CD14-positive monocyte (primary cell): ENCODE measurements at regions not wholly inside any gene's neighbourhood (a gene's known extent, or its start where the extent isn't known, plus 50 kb on each side); places are given as distances from the start of the nearest gene placed in this dataset.

Experiments used
- DNase-seq, 3 donors: peaks; one replicate each; pipeline ENCODE4 v3.0.0-alpha.2; 2011 to 2022
- H2AFZ ChIP-seq: 2 replicates; pipeline ENCODE4 v1.6.0; 2012; ENCODE audit warnings: mild to moderate bottlenecking, low read depth, low read length, inconsistent platforms; ENCODE audit not compliant: insufficient read depth, poor library complexity, severe bottlenecking
- H3K27ac ChIP-seq, 2 donors: 1 replicate in 1 of 2; 2 replicates in 1 of 2; pipeline ENCODE4 v1.5.1; 2012 to 2013; ENCODE audit warnings: low read length in 2 of 2, control low read depth in 1 of 2, inconsistent platforms in 1 of 2, low read depth in 1 of 2, mild to moderate bottlenecking in 1 of 2
- H3K27me3 ChIP-seq, 2 donors: one replicate each; pipeline versions ENCODE4 v1.6.0 to v1.6.1; 2011 to 2013; ENCODE audit warnings: low read length in 2 of 2; ENCODE audit not compliant: control insufficient read depth in 2 of 2, insufficient read depth in 2 of 2
- H3K36me3 ChIP-seq, 2 donors: replicated peaks in 1 of 2; 1 replicate in 1 of 2; 2 replicates in 1 of 2; pipeline versions ENCODE4 v1.5.1 to v1.6.1; 2012 to 2013; ENCODE audit warnings: low read length in 2 of 2, control low read depth in 1 of 2, inconsistent platforms in 1 of 2, mild to moderate bottlenecking in 1 of 2; ENCODE audit not compliant: insufficient read depth in 2 of 2, control insufficient read depth in 1 of 2
- H3K4me1 ChIP-seq, 2 donors: 1 replicate in 1 of 2; 2 replicates in 1 of 2; pipeline versions ENCODE4 v1.5.1 to v1.6.1; 2012 to 2013; ENCODE audit warnings: low read length in 2 of 2, control low read depth in 1 of 2, inconsistent platforms in 1 of 2, mild to moderate bottlenecking in 1 of 2, moderate library complexity in 1 of 2; ENCODE audit not compliant: insufficient read depth in 2 of 2, control insufficient read depth in 1 of 2
- H3K4me2 ChIP-seq: replicated peaks from 2 replicates; pipeline ENCODE3; 2012; ENCODE audit warnings: low read length, moderate library complexity, mild to moderate bottlenecking; ENCODE audit not compliant: poor library complexity, severe bottlenecking; ENCODE audit errors: extremely low read depth
- H3K4me3 ChIP-seq, 3 experiments: fragments of 200-600 bp in 1 of 3; sonication (generic) in 1 of 3; replicated peaks in 1 of 3; 1 replicate in 2 of 3; 2 replicates in 1 of 3; pipeline ENCODE4 v1.5.1; 2011 to 2013; ENCODE audit warnings: low read length in 3 of 3, mild to moderate bottlenecking in 3 of 3, control low read depth in 2 of 3, low read depth in 2 of 3, inconsistent platforms in 1 of 3, moderate library complexity in 1 of 3
- H3K79me2 ChIP-seq: 2 replicates; pipeline ENCODE4 v1.6.0; 2012; ENCODE audit warnings: mild to moderate bottlenecking, control low read depth, inconsistent platforms, low read length, moderate library complexity; ENCODE audit not compliant: insufficient read depth
- H3K9ac ChIP-seq: 2 replicates; pipeline ENCODE4 v1.6.0; 2017; ENCODE audit warnings: low read length, mild to moderate bottlenecking; ENCODE audit not compliant: insufficient read depth, poor library complexity, severe bottlenecking
- H3K9me3 ChIP-seq, 2 donors: replicated peaks in 1 of 2; 1 replicate in 1 of 2; 2 replicates in 1 of 2; pipeline versions ENCODE4 v1.5.1 to v1.6.1; 2012 to 2013; ENCODE audit warnings: low read length in 2 of 2, control low read depth in 1 of 2; ENCODE audit not compliant: control insufficient read depth in 1 of 2, insufficient read depth in 1 of 2
- H4K20me1 ChIP-seq: 2 replicates; pipeline ENCODE4 v1.6.0; 2012; ENCODE audit warnings: mild to moderate bottlenecking, low read length, control low read depth, moderate library complexity; ENCODE audit not compliant: insufficient read depth
- H3K27ac Mint-ChIP-seq, 7 donors: one replicate each; pipeline ENCODE4 v1.8.0; 2020; ENCODE audit warnings: mild to moderate bottlenecking in 7 of 7, mixed read lengths in 7 of 7, moderate library complexity in 6 of 7, inconsistent platforms in 2 of 7
- H3K27me3 Mint-ChIP-seq, 3 donors: one replicate each; pipeline ENCODE4 v1.8.0; 2021 to 2022; ENCODE audit warnings: low read depth in 3 of 3, mild to moderate bottlenecking in 3 of 3, mixed read lengths in 3 of 3, moderate library complexity in 3 of 3, inconsistent platforms in 1 of 3
- H3K36me3 Mint-ChIP-seq, 2 donors: one replicate each; pipeline ENCODE4 v1.8.0; 2020; ENCODE audit warnings: mixed read lengths in 2 of 2, inconsistent platforms in 1 of 2, mild to moderate bottlenecking in 1 of 2
- H3K4me1 Mint-ChIP-seq: one replicate; pipeline ENCODE4 v1.8.0; 2020; ENCODE audit warnings: mild to moderate bottlenecking, mixed read lengths
- H3K4me3 Mint-ChIP-seq, 2 donors: one replicate each; pipeline ENCODE4 v1.8.0; 2020; ENCODE audit warnings: mild to moderate bottlenecking in 2 of 2, mixed read lengths in 2 of 2, moderate library complexity in 1 of 2
- H3K9me3 Mint-ChIP-seq, 7 donors: one replicate each; pipeline ENCODE4 v1.8.0; 2020 to 2022; ENCODE audit warnings: mixed read lengths in 7 of 7, mild to moderate bottlenecking in 6 of 7, moderate library complexity in 6 of 7, inconsistent platforms in 2 of 7
- WGBS: methylation state at CpG from one replicate; pipeline ENCODE4 v1.1.5; 2013; ENCODE audit warnings: missing lambda C conversion rate; ENCODE audit not compliant: insufficient coverage; 5-methylcytosine and 5-hydroxymethylcytosine counted together
- intact Hi-C, 2 donors: fragments of 100-400 bp; cut with micrococcal nuclease; formaldehyde crosslinking; loops; one replicate each; pipeline versions ENCODE4 v1.15.0 to v1.15.1; 2023
- TF ChIP-seq, protein P1 (sequence below): fragments of 200-600 bp; IDR thresholded peaks from one replicate; pipeline ENCODE4 v1.8.0; 2022; ENCODE audit warnings: antibody characterized with exemption, mild to moderate bottlenecking

DNA sequence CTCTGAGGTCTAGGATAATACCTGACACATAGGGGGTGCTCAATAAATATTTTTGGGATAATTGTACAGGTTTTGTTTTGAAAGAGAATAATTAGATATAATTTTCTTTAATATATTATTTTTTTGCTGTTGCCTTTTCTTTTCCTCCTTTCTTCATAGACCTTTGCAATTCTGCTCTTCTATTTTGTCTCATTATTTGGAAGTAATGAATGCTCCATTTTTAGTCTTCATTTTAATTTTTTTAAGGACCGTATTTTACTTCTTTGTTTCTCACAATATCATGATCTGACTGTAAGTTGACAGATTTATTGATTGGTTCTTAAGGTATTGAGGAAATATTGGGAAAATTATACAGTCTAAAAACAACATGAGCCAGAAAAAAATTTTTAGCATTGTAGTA lies 150.5 kb upstream of the TMC3 start:
- no peaks in the 10 kb centered on the region for H3K36me3 Mint-ChIP-seq
- Histone ChIP-seq H3K4me3 (no peak overlapping the region), H3K4me2 (no peak overlapping the region), H3K9ac (no peak overlapping the region), H3K4me1 (no peaks in the 10 kb centered on the region), H3K36me3 (no peaks in the 10 kb centered on the region), H3K27me3 (no peaks in the 10 kb centered on the region), H3K9me3 (no peaks in the 10 kb centered on the region), H3K27ac (no peak overlapping the region), H4K20me1 (no peaks in the 10 kb centered on the region), H2AFZ (no peak overlapping the region), H3K79me2 (no peaks in the 10 kb centered on the region)
- H3K27ac Mint-ChIP-seq = no peak overlapping the region
- H3K27me3 Mint-ChIP-seq = peaks cover 0 to 1% (median 0%) of the 10 kb centered on the region in 3 donors
- H3K4me1 Mint-ChIP-seq = no peaks in the 10 kb centered on the region
- no CpG with 5 or more reads among the region's 1 CpG for WGBS
- TF ChIP-seq, protein P1, sequence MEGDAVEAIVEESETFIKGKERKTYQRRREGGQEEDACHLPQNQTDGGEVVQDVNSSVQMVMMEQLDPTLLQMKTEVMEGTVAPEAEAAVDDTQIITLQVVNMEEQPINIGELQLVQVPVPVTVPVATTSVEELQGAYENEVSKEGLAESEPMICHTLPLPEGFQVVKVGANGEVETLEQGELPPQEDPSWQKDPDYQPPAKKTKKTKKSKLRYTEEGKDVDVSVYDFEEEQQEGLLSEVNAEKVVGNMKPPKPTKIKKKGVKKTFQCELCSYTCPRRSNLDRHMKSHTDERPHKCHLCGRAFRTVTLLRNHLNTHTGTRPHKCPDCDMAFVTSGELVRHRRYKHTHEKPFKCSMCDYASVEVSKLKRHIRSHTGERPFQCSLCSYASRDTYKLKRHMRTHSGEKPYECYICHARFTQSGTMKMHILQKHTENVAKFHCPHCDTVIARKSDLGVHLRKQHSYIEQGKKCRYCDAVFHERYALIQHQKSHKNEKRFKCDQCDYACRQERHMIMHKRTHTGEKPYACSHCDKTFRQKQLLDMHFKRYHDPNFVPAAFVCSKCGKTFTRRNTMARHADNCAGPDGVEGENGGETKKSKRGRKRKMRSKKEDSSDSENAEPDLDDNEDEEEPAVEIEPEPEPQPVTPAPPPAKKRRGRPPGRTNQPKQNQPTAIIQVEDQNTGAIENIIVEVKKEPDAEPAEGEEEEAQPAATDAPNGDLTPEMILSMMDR = no peak
- DNase-seq = no peak
- peaks cover 0 to 2% (median 2%) of the 10 kb centered on the region in 7 donors for H3K9me3 Mint-ChIP-seq
- no peak overlapping the region for H3K4me3 Mint-ChIP-seq
- intact Hi-C loops = no loop called here

DNA sequence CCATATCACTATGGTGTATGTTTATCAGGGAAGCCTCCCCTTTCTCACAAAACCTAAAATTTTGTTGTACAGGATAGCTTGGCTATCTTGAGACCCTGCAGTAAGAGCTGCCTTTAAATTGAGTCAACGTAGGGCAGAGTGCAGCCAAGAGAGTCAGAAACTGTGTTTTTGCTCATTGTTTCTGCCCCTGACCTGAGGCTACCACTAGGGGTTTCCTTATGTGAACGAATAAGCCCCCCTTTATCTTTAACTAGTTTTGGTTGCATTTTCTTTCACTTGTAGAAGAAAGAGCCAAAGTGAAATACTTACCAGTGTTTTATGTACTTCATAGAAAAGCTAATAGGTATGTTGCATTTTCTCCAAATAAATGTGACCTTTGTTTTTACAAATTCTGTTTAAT lies 149.9 kb upstream of the TMC3 start:
- no peak overlapping the region for H3K4me3 ChIP-seq
- no peaks in the 10 kb centered on the region for H3K9me3 ChIP-seq
- H3K27ac ChIP-seq = no peak overlapping the region
- no peak overlapping the region for H3K4me3 Mint-ChIP-seq
- no peaks in the 10 kb centered on the region for H3K36me3 ChIP-seq
- H3K9me3 Mint-ChIP-seq = peaks cover 0 to 3% (median 2%) of the 10 kb centered on the region in 7 donors
- H3K4me1 Mint-ChIP-seq = no peaks in the 10 kb centered on the region
- no peaks in the 10 kb centered on the region for H4K20me1 ChIP-seq
- H3K4me1 ChIP-seq = no peaks in the 10 kb centered on the region
- intact Hi-C loops = no loop called here
- no peak overlapping the region for H3K4me2 ChIP-seq
- H3K36me3 Mint-ChIP-seq = no peaks in the 10 kb centered on the region
- H3K27me3 ChIP-seq = no peaks in the 10 kb centered on the region
- H3K9ac ChIP-seq = no peak overlapping the region
- no peaks in the 10 kb centered on the region for H3K79me2 ChIP-seq
- no peak for DNase-seq
- TF ChIP-seq, protein P1 = no peak
- H3K27me3 Mint-ChIP-seq = peaks cover 0 to 2% (median 1%) of the 10 kb centered on the region in 3 donors
- H2AFZ ChIP-seq = no peak overlapping the region
- H3K27ac Mint-ChIP-seq = no peak overlapping the region
- 83% methylated on average over 1 of the region's 2 CpGs for WGBS
